HG03108 (cell line): ENCODE measurements at regions not wholly inside any gene's neighbourhood (a gene's known extent, or its start where the extent isn't known, plus 50 kb on each side); places are given as distances from the start of the nearest gene placed in this dataset.
"Not testable (repeated sequence)": the region's sequence is repeated elsewhere in the genome, so short reads cannot be mapped to it uniquely, and the experiment has no call there.

ENCODE experiments used
- ATAC-seq: cut with Tn5 transposase; IDR thresholded peaks from one replicate; pipeline ENCODE4 v1.9.1; 2021; ENCODE audit warnings: moderate library complexity; ENCODE audit not compliant: unreplicated experiment

DNA sequence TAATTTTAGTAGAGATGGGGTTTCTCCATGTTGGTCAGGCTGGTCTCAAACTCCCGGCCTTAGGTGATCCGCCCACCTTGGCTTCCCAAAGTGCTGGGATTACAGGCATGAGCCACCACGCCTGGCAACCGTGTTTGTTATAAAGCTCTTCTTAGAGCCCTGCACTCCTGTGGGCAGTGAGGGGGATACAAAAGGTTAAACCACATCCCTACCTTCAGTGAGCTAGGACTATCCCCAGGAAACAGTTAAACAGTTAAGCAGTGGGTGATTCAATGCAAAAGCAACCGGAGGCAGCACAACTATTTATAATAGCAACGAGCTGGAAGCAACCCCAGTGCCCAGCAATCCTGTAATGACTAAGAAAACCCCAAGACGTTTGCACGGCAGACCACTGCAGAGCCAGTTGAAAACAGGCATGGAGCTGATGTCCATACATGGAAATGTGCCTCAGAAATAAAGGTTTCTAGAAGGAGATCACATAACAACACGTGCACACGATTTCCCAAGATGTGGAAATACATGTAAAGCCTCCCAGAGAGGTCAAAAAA, 107.2 kb upstream of the LYZL2 start:
- peak; percentile 86 for ATAC-seq

GRCh38 chr10:30734901-30735300, 105.3 kb upstream of the LYZL2 start:
- ATAC-seq, result no peak

- no peak for ATAC-seq
These were observed 103.1 kb upstream of the LYZL2 start for GRCh38 chr10:30732671-30733070.

- ATAC-seq, result no peak
These were observed 102.4 kb upstream of the LYZL2 start for GRCh38 chr10:30731963-30732362.

GRCh38 chr10:30730306-30730705, 100.8 kb upstream of the LYZL2 start:
- no peak for ATAC-seq

DNA sequence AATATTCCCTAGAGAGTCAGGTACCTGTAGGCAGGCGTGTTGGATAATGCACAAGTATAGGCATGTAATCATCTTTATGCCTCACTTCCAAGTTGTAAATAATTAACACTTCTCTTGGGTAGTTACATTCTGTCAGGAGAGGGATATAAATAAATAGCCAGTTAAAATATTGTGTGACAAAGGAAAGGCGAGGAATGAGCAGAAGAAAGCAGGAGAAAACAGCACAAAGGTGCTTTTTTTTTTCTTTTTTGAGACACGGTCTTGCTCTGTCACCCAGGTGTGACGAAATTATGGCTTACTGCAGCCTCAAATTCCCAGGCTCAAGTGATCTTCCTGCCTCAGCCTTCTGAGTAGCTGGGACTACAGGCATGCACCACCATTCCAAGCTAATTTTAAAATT, 99.2 kb upstream of the LYZL2 start:
- ATAC-seq, result no peak

DNA sequence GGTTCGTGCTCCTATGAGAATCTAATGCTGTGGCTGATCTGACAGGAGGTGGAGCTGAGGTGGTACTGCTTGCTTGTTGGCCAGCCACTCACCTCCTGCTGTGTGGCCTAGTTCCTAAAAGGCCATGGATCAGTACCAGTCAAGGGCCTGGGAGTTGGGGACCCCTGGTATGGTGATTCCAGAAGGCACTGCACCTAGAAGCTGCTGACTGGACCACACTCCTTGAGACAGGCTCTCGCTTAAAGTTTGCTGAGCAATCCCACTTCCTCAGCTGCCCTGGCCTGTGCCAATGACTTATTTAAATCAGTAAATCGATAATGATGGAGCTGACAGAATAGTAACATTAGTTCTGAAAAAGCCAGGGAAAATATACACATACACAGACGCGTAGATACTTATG, 98.6 kb upstream of the LYZL2 start:
- no peak for ATAC-seq

- no peak for ATAC-seq
These were observed 98.0 kb upstream of the LYZL2 start for GRCh38 chr10:30727524-30727923.

GRCh38 chr10:30726783-30727414, 97.3 kb upstream of the LYZL2 start:
- ATAC-seq, result peak; percentile 84

DNA sequence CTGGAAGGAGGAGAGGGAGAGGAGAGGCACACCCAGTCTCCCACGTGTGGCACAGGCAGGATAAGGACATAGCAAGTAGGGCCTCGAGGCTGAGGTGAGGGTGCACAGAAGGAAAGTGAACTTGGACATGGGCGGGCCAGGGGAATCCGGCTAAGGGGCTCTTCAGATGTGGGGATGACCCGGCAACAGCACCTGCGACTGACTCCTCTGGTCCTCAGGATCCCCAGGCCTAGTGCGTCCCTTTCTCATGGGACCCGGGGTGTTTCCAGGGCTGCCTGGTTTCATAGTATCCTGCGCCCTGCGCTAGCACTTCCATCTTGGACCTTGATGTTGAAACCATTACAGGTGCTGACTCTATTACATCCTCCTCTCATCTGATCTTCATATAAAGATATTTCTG, 96.1 kb upstream of the LYZL2 start:
- ATAC-seq, result no peak

- ATAC-seq, result no peak
These were observed 94.7 kb upstream of the LYZL2 start for GRCh38 chr10:30724296-30724695.

GRCh38 chr10:30722956-30723620, 93.5 kb upstream of the LYZL2 start:
- ATAC-seq, result no peak

DNA sequence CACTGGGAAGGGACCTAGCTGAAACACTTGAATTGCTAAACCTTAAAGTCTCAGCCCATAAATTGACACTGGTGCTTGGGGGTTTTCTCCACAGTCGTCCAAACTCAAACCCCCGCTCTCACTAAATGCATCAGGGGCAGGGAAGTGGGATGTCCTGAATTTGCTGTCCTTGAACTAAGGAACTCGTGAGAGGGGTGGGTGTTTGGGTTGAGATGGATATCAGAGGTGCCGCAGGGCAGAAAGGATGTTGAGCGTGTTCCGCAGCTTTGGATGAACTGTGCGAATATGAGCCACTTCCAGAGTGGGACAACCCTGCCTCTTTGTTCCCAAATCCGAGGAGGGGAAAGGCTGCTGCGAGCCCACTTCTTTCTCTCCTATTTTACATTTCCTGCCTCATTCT, 90.3 kb upstream of the LYZL2 start:
- no peak for ATAC-seq

DNA sequence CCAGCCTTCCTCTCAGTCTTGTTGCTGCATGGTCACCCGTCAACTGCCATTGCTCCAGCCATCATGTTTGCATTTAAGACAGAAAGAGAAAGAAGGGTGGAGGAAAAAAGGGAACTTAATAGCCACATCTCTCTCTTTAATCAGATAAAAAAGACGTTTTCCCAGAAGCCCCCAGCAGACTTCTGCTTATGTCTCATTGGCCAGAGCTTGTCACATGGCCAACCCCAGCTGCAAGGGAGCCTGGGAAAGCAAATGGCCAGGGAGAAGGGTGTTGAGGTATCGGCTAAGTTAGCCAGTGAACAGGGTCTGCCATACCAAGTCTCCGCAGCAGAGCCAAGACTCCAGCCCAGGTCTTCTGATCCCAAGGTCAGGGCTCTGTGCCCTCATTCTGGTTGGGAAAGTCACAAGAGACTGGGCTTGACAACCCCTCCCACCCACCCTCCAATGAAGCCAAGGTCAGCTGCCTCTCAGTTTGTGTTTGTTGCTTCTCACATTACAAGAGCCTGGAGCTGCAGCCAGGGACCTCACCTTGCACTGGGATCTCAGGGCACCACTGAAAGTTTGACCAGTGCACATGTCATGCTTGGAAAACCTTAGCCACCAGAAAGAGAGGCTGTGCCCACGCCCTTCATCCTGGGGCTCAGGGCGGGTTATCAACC, 80.3 kb upstream of the LYZL2 start:
- no peak for ATAC-seq

DNA sequence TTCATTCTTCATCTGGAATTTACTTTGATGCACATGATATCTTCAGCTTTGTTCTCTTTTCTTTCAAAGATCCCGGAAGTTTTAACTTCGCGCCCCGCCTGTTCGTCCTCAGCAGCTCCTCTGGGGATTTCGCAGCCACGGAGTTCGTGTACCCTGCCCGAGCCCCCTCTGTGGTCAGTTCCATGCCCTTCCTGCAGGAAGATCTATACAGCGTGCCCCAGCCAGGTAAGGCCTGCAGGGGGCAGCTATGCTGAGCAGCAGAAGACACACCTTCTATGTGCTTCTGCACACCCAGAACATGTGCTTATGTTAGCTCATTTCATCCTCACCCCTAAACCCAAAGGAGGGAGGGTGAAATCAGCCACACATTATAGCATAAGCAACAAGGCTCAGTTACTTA, 79.7 kb upstream of the LYZL2 start:
- no peak for ATAC-seq

DNA sequence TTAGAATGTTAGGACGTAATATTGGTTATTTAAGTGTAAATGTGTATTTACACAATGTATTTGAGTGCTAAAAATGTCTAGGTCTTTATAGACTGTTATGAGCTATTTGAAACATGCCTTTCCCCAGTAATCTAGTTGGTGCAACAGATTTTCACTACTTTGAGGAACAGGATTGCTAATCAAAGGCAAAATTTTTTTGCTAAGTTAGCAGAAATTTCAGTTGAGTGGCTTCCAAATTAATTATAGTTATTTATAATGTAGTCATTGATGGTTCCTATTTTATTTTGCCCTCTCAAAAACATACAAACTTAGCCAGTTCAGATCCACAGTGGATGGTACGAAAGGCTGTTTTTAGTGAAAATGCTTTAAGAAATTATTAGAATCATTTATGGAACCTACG, 78.7 kb upstream of the LYZL2 start:
- no peak for ATAC-seq

- not testable (repeated sequence) for ATAC-seq
These were observed 76.6 kb upstream of the LYZL2 start for GRCh38 chr10:30706189-30706588.

DNA sequence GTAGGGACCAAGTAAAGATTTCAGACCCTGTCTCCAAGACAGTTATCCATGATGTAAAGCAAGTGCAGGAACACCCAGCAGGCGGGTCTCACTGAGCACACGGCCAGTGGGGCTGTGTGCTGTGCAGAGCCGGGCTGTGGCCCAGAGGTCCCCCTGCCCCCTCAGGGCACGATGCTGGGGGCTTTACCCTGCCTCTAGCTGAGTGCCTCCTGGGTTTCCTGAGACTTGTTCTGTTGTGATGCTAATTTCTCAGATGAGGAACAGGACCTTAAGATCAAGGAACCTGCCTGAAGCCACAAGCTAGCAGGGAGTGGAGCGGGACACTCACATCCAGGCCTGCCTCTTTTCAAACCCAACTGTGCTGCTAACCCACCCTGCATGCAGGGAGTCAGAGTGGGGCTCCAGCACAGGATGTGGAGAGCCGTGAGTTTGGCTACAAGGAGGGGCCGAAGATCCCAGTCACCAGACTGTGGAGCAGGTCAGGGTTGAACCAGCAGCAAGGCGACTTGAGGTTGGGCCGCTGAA, 76.1 kb upstream of the LYZL2 start:
- peak; percentile 10 for ATAC-seq

DNA sequence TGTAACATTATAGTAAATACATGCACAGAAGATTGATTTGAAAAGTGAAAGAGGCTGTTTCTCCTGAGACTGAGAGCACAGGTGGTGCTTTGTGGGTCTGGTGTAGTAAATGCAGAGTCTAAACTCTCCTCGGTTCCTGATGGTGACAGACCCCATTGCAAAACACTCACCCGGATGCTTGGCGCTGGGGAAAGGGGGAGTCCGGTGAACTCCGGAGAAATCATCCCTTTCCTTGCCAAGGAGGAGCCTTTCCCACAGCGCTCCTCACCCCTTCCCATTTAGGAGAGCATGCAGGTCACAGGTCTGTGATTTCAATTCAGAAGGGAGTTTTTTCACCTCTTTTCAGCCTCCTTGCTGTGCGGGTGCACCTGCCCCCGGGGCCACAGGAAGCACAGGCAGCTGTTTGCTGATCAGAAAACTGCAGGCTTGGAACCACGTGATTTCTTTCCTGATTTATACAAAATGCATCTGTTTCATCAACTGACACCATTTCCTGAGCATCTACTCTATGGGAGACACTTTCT, 75.6 kb upstream of the LYZL2 start:
- ATAC-seq, result peak; percentile 37

GRCh38 chr10:30704601-30705100, 75.1 kb upstream of the LYZL2 start:
- peak; percentile 4 for ATAC-seq

DNA sequence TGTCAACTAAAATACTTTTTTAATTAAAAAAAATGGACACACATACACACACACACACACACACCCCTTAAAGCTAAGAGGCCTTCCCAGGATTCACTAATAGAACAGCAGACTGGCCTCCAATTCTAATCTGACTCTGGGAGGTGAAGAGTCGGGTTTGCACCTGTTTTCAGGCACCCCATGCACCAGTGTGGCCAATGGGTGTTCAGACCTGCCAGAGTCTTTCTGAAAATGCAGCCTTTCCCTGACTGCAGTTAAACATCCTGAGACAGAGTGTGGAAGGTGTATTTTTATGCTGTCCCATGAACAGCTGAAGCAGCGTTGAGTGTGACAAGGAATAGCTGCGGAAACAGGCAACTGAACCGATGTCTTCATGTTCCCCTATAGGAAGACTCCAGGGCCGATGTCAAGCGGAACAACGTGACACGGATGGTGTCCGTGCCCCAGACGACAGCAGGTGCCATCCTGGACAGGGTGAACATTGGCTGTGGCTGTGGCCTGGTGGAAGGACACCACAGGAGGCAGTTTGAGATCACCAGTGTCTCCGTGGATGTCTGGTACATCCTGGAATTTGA, 74.6 kb upstream of the LYZL2 start:
- ATAC-seq, result no peak
